ENCODE measurements at regions not wholly inside any gene's neighbourhood (a gene's known extent, or its start where the extent isn't known, plus 50 kb on each side); places are given as distances from the start of the nearest gene placed in this dataset.

DNA sequence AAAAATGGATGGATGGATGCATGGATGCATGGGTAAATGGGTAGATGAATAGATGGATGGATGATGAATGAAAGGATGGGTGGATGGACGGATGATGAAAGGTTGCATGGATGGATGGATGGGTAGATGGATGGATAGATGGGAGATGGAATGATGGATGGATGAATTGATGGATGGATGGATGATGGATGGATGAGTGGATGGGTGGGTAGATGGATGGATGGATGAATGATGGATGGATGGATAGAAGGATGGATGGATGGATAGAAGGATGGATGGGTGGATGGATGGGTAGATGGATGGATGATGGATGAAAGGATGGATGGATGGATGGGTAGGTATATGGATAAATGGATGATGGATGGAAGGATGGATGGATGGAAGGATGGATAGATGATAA lies 115.1 kb upstream of the LSM14A start:
- H3K4me3 Mint-ChIP-seq: no peak overlapping the region
- H3K27ac Mint-ChIP-seq: no peak overlapping the region
- no peaks in the 10 kb centered on the region for H3K27me3 Mint-ChIP-seq (ENCODE audit: insufficient read depth, low read depth)
- H2AFZ ChIP-seq (replicated peaks): no peak overlapping the region
- H3K27ac ChIP-seq: no peak overlapping the region
- no peaks in the 10 kb centered on the region for H3K27me3 ChIP-seq
- no peak overlapping the region for H3K4me3 ChIP-seq
- no peaks in the 10 kb centered on the region for H3F3A ChIP-seq (ENCODE audit: low read depth)
- no peaks in the 10 kb centered on the region for H4K20me1 ChIP-seq (ENCODE audit: low read depth)
- DNase-seq (ENCODE audit: low spot score): no peak
- H3K36me3 Mint-ChIP-seq: no peaks in the 10 kb centered on the region
- H3K36me3 ChIP-seq: no peaks in the 10 kb centered on the region
- no peaks in the 10 kb centered on the region for H3K9me3 ChIP-seq (ENCODE audit: low read depth)
- no peak overlapping the region for H3K9ac ChIP-seq
- no peaks in the 10 kb centered on the region for H3K9me3 Mint-ChIP-seq
- no peaks in the 10 kb centered on the region for H3K4me1 ChIP-seq
- H3K4me1 Mint-ChIP-seq: no peaks in the 10 kb centered on the region
- no peak overlapping the region for H3K4me2 ChIP-seq
- H3K79me2 ChIP-seq (ENCODE audit: low read depth): no peaks in the 10 kb centered on the region
- TF ChIP-seq, protein P1, sequence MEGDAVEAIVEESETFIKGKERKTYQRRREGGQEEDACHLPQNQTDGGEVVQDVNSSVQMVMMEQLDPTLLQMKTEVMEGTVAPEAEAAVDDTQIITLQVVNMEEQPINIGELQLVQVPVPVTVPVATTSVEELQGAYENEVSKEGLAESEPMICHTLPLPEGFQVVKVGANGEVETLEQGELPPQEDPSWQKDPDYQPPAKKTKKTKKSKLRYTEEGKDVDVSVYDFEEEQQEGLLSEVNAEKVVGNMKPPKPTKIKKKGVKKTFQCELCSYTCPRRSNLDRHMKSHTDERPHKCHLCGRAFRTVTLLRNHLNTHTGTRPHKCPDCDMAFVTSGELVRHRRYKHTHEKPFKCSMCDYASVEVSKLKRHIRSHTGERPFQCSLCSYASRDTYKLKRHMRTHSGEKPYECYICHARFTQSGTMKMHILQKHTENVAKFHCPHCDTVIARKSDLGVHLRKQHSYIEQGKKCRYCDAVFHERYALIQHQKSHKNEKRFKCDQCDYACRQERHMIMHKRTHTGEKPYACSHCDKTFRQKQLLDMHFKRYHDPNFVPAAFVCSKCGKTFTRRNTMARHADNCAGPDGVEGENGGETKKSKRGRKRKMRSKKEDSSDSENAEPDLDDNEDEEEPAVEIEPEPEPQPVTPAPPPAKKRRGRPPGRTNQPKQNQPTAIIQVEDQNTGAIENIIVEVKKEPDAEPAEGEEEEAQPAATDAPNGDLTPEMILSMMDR (IDR thresholded peaks at IDR 0.05): no peak
- TF ChIP-seq EZH2 (IDR thresholded peaks at IDR 0.05) (no peak), EZH2phosphoT487 (IDR thresholded peaks at IDR 0.05) (no peak)

DNA sequence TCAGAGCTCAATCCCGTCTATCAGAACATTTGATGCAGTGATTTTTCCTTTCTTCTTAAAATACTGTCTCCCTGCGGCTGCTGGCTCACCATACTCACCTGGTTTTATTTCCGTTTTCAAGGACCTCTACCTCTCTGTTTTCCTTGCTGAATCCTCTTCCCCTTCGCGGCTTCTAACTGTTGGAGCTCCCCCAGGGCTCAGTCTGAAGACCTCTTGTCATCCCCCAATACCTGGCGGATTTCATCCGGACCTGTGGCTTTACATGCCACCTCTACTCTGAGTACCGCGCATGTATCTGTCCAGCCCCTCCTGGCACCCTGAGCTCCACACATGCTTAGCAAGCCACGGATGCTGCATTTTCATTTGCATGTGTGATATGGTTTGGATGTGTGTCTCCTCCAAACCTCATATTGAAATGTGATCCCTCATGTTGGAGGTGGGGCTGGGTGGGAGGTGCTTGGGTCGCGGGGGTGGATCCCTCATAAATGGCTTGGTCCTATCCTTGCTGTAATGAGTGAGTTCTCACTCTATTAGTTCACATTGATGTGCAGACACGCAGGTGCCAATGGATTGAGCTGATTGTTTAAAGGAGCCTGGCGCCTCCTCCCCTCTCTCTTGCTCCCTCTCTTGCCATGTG lies 106.2 kb upstream of the LSM14A start:
- no peaks in the 10 kb centered on the region for H3K4me1 ChIP-seq
- H3K36me3 ChIP-seq: no peaks in the 10 kb centered on the region
- H3K4me2 ChIP-seq: no peak overlapping the region
- Mint-ChIP-seq H3K4me3 (no peak overlapping the region), H3K36me3 (no peaks in the 10 kb centered on the region), H3K27ac (no peak overlapping the region), H3K9me3 (no peaks in the 10 kb centered on the region), H3K27me3 (ENCODE audit: insufficient read depth, low read depth) (peaks cover 2% of the 10 kb centered on the region), H3K4me1 (no peaks in the 10 kb centered on the region)
- no peaks in the 10 kb centered on the region for H3F3A ChIP-seq (ENCODE audit: low read depth)
- no peak overlapping the region for H3K9ac ChIP-seq
- no peaks in the 10 kb centered on the region for H3K9me3 ChIP-seq (ENCODE audit: low read depth)
- no peak overlapping the region for H3K27ac ChIP-seq
- H3K79me2 ChIP-seq (ENCODE audit: low read depth): no peaks in the 10 kb centered on the region
- H3K4me3 ChIP-seq: no peak overlapping the region
- no peak for DNase-seq (ENCODE audit: low spot score)
- no peaks in the 10 kb centered on the region for H3K27me3 ChIP-seq
- H2AFZ ChIP-seq (replicated peaks): peak overlapping the region; percentile 10
- TF ChIP-seq EZH2 (IDR thresholded peaks at IDR 0.05): no peak
- TF ChIP-seq EZH2phosphoT487 (IDR thresholded peaks at IDR 0.05): no peak
- TF ChIP-seq, protein P1 (IDR thresholded peaks at IDR 0.05): no peak
- H4K20me1 ChIP-seq (ENCODE audit: low read depth): no peaks in the 10 kb centered on the region

DNA sequence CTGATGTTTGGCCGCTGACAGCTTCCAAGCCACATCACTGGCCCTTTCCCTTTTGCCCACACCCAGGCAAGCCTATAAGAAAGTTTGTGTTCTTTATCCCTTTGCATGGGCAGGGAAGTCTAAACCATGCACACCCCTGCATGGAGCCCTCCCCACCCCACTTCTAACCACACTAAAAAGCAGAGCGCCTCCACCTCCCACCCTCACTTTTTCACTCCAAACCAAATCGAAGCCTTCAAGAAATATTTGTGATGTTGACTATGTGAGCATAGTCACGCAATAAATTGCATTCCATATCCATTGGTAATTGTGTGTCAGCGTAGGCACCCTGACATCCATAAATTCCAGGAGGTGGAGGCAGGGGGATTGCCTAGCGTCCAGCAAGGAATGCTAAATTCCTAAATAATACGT lies 104.4 kb upstream of the LSM14A start:
- Mint-ChIP-seq H3K4me3 (no peak overlapping the region), H3K36me3 (no peaks in the 10 kb centered on the region), H3K9me3 (no peaks in the 10 kb centered on the region), H3K27ac (no peak overlapping the region), H3K4me1 (no peaks in the 10 kb centered on the region), H3K27me3 (ENCODE audit: insufficient read depth, low read depth) (peaks cover 2% of the 10 kb centered on the region)
- Histone ChIP-seq H3K4me3 (no peak overlapping the region), H4K20me1 (ENCODE audit: low read depth) (no peaks in the 10 kb centered on the region), H3K9ac (no peak overlapping the region), H3K36me3 (no peaks in the 10 kb centered on the region), H3K79me2 (ENCODE audit: low read depth) (no peaks in the 10 kb centered on the region), H3K27ac (no peak overlapping the region), H3F3A (ENCODE audit: low read depth) (no peaks in the 10 kb centered on the region), H3K9me3 (ENCODE audit: low read depth) (no peaks in the 10 kb centered on the region), H3K27me3 (no peaks in the 10 kb centered on the region), H2AFZ (replicated peaks) (no peak overlapping the region), H3K4me1 (no peaks in the 10 kb centered on the region), H3K4me2 (no peak overlapping the region)
- TF ChIP-seq EZH2 (IDR thresholded peaks at IDR 0.05) (no peak), EZH2phosphoT487 (IDR thresholded peaks at IDR 0.05) (no peak)
- TF ChIP-seq, protein P1 (IDR thresholded peaks at IDR 0.05): no peak
- no peak for DNase-seq (ENCODE audit: low spot score)
